ENCODE measurements at regions not wholly inside any gene's neighbourhood (a gene's known extent, or its start where the extent isn't known, plus 50 kb on each side); places are given as distances from the start of the nearest gene placed in this dataset.

- TF ChIP-seq CTCF (IDR thresholded peaks at IDR 0.05) = no peak
- no peak for TF ChIP-seq POLR2A (IDR thresholded peaks at IDR 0.05)
Measured at GRCh38 chr12:72178244-72178643, 93.9 kb upstream of the TRHDE start.
